HG02884 (cell line): ENCODE measurements at regions not wholly inside any gene's neighbourhood (a gene's known extent, or its start where the extent isn't known, plus 50 kb on each side); places are given as distances from the start of the nearest gene placed in this dataset.
"Not testable (repeated sequence)": the region's sequence is repeated elsewhere in the genome, so short reads cannot be mapped to it uniquely, and the experiment has no call there.

ENCODE experiments used
- ATAC-seq: cut with Tn5 transposase; IDR thresholded peaks from one replicate; pipeline ENCODE4 v1.9.1; 2021; ENCODE audit warnings: mild to moderate bottlenecking, moderate library complexity; ENCODE audit not compliant: unreplicated experiment

DNA sequence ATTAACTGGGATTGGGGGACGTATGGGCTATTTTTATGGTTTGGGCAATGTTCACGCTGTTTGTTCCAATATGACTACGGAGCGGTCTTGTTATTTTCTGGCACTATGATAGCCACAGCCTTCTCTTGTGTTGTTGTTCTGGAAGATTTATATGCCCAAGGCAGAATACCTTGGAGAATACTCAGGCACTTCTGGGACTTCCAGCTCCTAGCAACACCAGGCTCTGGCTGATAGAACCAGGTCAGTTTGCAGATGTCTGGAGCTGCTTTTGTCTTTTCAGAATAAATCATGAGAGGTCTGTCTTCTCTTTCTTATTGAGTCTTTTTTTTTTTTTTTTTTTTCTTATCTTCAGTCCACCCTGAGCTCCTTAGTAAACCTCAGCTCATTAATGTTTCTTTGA lies 262.5 kb downstream of the MED10 start:
- ATAC-seq: no peak

DNA sequence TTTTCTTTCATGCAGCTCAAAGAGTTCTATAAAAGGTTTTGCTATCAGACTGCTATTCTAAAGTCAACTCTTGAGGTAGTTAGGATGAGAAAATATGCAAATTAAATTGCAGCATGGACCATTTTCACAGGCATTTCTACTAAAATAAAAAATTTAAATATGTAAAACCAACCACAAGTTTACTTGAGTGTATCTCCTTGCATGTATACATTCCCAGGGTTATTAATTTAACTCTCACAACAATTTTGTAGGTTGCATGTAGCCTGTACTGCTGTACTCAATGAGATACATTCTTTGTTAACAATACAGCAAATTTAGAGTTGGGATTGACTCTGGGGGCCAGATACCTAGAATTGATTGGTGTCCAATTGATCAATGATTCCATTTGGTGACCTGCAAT lies 265.8 kb downstream of the MED10 start:
- ATAC-seq: no peak

DNA sequence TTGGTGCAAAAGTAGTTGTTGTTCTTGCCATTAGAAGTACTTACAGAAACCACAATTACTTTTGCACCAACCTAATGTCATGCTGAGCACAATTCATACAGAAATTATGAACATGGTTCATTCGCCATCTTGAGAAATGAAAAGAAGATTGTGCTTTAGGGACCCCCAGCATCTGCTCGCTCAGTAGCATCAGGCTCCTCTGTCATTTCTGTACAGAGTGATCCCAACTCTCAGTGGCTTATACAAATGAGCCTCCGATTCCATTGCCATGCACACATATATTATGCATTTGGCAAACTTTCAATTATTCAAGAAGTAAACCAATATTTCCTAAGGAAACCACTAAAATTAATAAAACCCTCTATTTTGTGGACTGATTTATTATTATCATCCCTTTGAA lies 266.2 kb downstream of the MED10 start:
- ATAC-seq: no peak

DNA sequence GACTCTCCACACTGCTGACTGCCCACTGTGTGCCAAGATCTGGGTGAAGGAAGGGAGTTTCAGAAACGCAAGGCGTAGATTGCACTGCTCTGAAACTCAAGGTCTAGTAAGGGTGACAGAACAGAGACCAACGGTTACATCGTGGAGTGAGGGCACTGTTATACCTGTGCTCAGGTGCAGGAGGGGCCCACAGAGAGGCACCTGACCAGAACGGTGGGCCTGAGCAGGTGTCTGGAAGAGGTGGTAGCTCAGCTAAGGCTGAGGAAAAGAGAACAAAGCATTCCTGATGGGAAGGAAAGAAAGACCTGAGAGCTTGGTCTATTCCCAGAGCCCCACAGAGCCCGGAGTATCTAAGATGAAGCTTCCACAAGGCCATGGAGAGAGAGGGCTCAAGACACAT lies 267.2 kb downstream of the MED10 start:
- no peak for ATAC-seq

DNA sequence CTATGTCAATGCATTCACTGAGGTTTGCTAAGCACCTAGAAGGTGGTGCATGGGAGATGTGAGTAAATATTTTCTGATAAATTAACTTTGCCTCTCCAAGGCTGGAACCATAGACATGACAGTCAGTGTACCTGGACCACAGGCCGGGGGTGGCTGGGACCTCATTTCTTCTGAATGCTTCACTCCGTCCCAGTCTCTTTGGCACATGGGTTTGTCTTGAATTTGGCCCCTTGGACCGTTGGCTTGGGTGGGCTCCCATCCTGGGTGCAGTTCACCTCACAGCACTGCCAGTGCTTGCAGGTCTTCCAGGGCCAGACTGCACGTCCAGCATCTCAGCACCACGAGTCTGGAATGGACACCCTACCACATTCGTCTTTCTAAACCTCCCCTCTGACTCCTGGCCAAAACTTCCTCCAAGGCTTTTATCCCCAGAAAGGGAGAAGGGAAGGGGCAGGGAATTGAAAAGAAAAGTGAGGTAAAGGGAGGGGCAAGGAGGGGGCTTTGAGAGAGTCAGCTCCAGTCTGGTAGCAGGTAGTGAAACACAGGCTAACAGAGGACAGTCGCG lies 267.8 kb downstream of the MED10 start:
- no peak for ATAC-seq

DNA sequence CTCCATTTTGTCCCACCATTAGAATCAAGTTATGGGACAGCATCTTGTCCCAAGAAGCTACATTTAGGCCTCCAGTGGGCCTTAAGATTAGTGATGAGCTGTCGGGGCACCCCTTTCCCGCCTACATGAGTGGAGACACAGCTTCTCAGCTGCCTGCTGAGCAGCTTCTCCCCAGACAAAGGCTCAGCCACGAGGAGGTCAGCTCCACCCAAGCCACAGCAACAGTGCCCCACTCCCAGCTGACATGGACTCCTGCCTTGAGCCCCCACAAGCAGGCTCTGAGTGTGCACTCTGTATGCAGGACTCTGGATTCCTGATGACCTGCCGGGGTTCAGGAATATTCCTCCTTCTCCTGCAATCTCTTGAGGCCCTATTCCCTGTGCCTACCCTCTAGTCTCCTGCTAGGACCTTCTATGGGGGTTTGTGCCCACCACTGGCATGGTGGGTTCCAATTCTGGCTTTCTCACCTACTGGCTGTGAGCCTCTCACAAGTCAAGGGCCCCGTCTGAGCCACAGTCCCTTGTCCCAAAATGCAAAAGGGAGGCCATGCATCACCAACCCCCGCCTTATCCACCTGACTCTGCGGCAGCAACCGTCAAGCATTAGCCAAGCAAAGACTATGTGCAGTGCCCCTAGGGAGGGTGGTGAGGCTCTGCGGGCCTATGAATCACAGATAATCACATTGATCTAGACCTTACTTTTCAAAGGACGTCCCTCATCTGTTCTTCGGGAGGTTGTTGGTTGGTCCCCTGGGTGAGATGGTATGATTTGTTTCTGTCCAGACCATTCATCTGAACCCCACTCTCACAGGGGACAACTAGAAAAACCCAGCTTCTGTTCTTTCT lies 269.1 kb downstream of the MED10 start:
- no peak for ATAC-seq

DNA sequence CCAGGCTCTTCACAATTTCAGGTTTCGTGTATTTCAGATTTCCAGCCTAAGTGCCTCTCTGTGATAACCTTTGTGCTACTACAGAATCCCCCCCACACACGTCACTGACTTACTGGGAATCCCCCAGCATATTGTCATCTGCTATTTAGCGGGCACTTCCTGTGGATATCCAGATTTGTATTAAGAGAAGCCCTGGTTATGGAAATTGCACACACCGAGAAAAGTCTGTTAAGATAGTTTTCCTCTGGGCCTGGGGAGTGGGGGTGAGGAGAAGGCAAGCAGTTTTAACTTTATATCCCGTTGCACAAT lies 269.9 kb downstream of the MED10 start:
- no peak for ATAC-seq

DNA sequence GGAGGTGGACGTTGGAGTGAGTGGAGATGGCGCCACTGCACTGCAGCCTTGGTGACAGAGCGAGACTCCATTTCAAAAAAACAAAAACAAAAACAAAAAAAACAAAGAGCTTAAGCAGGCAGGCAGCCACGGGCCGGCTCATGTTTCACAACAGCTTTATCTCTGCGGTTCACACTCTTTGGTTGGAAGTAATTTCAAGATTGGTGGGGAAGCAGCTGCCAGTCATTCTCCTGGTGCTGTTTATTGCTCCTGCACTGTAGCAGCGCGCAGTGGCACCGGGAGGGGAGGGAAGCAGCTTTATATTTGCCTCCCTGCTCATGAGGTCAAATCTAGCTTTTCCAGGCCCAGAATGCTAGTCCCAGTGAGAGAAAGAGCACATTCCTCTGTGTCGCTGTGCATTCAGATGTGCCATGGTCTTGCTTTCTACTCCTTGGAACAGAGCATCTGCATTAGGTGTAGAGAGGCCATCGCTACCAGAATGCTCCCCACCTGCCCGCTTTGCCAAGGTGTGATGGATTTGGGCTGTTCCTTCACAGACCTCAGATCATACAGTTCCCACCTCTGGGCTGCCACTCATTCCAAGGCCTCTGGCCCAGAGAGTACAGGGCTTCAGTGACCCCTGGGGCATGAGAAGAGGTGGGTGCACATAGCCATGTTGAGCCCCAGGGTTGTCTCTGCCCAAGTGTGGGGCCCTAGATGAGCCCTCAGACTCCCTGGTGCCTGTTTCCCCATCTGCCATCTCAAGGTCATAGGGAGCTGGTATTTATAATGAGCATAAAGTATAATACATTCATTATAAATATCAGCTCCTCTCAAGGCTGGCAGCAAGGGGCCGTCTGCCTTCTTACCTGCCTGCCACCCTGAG lies 270.4 kb downstream of the MED10 start:
- ATAC-seq: no peak

DNA sequence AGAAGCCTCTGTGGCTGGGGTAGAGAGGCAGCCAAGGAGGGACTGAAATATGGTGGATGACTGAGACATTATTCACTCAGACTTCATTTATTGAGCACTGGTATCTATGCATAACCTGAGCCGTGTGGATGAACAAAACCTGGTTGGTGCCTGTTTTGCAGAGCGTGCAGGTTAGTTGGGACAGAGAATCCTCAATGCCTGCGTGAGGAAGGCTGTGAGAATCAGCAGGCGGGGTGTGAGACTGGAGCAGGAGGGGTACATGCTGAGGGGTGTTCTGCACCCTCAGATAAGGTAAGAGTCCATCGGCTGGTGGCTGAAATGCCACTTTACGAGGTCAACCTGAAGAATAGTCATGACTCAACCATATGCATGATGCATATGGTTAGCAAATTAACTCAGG lies 271.6 kb downstream of the MED10 start:
- no peak for ATAC-seq

DNA sequence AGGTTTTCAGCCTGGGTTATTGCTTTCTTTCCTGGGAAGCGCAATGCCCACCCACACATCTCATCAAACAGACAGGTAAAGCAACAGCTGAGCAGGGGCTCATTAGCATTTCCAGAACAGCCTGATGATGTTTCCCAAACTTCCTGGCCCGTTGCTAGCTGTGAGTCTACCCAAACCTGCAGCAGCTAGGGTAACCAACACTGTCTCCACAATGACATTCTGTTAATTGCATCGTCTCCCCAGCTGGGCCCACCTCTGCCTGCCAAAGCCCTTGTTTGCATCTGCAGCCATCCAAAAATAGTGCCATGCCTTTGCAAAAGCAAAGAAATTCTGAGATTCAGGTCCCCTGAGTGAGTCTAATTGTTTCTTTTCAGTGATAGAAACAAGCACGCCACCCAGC lies 273.0 kb downstream of the MED10 start:
- ATAC-seq: no peak

DNA sequence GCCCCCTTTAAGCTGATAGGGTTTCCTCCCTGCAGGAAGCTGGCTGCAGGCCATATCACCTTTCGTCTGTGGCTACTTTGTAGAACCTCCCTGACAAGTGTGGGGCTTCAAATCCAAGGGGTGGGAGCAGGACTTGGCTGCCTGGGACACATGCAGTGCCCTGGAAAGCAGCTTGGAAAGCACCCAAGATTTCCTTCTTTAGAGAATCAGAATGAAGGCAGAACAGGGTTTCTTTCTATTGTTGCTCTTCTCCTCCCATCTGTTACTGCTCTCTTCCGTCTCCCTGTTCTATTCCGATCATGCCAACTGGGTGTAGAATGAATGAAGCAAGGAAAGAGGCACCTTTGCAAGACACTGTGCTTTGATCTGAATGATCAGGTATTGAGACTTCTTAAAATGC lies 282.2 kb downstream of the MED10 start:
- ATAC-seq: no peak

DNA sequence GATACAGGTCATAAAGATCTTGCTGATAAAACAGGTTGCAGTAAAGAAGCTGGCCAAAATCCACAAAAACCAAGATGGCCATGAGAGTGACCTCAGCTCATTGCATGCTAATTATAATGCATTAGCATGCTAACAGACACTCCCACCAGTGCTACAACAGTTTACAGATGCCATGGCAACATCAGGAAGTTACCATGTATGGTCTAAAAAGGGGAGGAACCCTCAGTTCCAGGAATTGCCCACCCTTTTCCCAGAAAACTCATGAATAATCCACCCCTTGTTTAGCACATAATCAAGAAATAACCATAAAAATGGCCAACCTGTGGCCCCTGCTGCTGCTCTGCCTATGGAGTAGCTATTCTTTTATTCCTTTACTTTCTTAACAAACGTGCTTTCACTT lies 284.2 kb downstream of the MED10 start:
- not testable (repeated sequence) for ATAC-seq

DNA sequence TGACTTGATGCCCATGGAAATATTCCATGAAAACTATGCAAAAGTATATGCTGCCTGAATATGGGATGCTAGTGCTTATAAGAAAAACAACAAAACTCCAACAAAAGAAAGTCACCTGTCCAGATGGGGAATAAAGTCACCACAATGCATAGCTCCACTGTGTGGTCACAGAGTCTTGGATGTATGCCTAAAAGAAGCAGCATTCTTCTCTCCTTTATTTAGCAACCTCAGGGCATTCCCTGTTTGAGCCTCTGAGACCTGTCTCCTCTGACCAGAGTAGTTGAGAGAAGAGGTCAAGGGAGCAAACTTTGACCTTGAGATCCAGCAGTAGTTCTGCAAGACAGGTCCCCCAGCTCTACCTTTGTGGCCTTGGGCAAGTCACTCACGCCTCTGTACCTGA lies 287.5 kb downstream of the MED10 start:
- ATAC-seq: no peak

DNA sequence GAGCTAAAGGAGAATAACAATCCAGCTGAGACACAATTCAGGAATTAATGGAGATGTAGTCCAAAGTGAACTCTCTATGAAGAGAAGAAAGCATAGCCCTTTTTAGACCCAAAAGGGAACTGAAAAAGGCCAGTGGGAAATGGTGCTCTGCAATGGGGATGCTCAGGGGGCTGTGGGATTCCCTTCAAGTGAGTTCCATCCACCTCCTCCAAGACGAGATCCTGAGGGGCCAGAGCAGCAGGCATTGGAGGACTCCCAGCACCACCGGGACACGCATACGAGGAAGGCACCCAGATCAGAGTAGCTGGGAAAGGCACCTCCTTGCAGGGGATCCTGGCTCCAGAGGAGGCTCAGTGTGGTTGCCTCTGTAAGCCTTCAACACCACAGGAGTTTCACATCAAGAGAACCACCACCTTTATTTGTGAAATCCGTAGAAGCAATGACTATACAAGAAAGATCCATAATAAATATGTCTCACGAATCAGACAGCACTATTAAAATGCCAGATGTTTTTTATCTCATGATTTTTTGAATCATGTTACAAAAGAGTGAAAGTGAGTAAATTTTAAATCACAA lies 288.2 kb downstream of the MED10 start:
- ATAC-seq: peak; percentile 50

DNA sequence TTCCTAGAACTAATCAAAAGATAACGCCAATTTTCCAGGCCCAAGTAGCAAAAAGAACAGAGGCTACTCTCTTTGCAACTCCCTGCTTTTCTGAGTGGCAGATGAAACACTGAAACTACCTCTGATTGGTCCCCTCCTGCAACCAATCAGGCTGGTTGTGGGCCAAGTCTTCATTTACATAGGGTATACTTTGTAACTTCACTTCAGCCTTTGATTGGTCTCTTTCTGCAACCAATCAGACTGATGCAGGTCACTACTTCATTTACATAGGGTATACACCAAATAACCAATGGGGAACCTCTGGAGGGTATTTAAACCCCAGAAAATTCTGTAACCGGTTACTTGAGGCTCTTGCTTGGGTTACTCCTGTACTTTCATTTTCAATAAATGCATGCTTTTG lies 289.6 kb downstream of the MED10 start:
- no peak for ATAC-seq

DNA sequence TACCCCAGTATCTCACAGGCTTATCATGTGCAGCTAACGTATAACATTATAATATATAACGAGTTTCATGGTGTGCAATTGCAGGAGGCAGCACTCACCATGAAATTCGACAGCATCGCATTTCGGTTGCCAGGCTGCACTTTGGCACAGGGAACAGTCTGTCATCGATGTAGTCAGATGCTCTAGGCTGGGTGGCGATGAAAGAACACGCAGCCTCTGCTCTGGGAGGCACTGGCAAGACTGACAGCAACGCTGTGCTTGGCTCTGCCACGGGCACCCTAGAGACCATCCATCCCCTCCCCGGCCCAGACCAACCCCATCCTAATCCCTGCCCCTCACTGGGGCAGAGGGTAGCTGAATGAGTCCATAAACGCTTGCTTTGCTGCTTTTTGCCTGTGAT lies 290.8 kb downstream of the MED10 start:
- no peak for ATAC-seq

DNA sequence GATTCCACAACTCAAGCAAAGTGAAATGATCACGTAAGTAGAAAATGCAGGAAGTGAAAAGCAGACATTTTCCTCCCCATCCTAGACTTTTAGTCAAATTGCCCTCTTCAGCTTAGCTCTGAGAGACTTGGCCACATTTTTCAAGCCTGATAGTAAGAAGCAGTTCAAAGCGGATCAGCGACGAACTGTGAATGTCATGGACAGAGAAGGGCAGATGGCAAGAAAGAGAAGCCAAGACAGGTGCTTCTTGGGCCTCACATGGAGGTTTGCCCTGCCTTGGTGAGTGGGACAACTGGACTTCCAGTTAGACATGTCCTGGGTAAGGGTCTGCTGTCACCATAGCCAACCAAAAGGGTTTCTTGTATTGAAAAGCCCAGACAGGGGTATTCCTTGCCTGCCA lies 291.5 kb downstream of the MED10 start:
- no peak for ATAC-seq

DNA sequence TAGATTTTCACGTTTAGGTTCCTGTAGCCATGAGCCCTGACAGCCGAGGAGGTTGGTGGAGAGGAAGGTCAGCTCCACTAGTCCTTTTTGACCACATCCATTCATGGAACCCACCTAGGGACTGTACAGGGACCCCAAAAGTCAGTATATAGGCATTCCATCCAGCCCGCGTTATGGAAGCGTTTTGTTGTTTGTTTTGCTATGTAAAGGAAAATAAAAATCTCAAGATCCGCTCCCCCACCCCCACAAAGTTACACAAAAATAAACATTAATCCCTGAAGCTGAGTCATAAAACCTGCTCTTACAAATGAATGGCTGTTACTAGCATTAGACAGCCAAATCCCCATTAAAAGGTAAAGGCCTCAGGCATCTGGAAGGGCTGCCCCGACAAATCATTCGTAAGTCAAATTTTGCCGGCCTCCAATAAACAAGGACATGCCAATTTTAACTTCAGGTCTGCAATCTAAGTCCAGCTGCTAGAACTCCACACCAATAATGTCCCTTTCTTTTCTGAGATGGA lies 292.9 kb downstream of the MED10 start:
- no peak for ATAC-seq

DNA sequence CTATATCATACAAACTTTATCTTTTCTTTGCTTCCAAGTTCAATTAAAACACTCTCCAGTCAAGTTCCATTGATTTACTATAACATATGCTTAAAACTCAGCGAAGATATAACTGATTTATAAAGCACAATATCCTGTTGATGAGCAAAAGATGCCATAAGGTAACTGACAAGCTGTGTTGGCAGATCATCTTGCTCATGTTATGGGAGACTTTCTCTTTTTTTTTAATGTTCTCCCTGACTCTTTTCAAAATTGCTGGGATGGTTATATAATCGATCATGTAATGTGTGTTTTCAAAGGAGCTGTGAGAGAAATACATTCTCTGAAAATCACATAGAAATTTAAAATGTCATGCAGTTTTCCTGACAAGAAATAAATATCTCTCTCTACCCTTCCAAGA lies 293.5 kb downstream of the MED10 start:
- ATAC-seq: no peak

DNA sequence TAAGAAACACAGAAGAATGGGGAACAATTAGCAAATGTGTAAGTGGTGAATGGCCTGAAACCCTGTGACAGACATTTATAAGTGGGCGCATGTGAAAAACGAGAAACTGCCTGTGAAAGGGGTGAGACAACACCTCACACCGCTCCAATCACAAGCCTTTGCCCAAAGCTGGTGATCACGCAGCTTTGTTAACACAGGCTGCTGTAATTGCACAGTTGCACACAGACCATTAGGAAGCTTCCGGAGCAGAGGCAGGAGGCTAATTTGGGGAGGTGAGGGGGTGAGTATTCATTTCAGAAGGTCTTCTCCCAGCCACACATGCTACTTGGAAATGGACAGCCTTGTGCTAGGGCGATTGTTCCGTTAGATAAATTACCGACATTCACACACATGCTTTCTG lies 294.0 kb downstream of the MED10 start:
- no peak for ATAC-seq

DNA sequence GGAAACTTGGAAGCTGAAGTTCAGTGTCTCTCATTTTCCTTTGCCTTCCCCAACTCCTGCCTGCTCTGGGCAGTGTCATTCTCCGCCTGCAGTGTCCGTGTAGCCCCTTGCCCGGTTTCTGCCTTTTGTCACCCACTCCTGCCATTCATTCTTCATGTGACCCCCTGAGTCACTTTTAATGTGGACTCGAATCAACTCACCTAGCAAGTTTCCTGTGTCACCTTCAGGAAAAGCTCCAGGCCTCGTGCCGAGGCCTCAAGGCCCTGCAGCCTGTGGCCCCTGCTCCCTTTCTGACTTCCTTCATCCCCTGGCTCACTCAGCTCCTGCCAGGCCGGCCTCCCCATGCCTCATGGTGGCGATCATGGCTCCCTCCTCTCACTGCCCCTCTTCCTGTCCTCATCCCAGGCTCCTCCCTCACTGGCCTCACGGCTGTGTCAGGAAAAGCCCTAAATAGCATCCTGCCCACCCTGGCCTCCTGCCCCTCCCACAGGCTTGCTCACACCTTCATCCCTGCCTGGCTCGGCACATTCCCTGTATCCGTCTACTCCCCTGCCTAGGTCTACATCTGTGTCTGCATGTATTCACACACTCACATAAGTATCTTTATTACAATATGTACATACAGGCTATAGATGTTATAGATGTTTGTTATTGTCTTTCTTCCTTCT lies 294.9 kb downstream of the MED10 start:
- no peak for ATAC-seq
